Endothelial cell of umbilical vein (primary cell): ENCODE measurements at regions not wholly inside any gene's neighbourhood (a gene's known extent, or its start where the extent isn't known, plus 50 kb on each side); places are given as distances from the start of the nearest gene placed in this dataset.
"Not testable (repeated sequence)": the region's sequence is repeated elsewhere in the genome, so short reads cannot be mapped to it uniquely, and the experiment has no call there.

Source experiments
- BruUV-seq: library from RNA; stranded (reverse); fragments of 400-500 nt; replicated peaks from 2 replicates; lab custom pipeline; 2021; lab: Mats Ljungman, UMichigan
- CTCF ChIA-PET: fragments of 300-600, 350-600 bp; sonication (Branson Sonifier 250); formaldehyde crosslinking; loops from one replicate; lab custom pipeline; 2021; ENCODE audit warnings: antibody characterized with exemption, inconsistent platforms; lab: Charles Lee
- POLR2A ChIA-PET: fragments of 300-600, 350-600 bp; sonication (Branson Sonifier 250); formaldehyde crosslinking; loops from one replicate; lab custom pipeline; 2021; ENCODE audit warnings: antibody characterized with exemption, inconsistent platforms; lab: Charles Lee
- DNase-seq: peaks from one replicate; pipeline ENCODE4 v3.0.0-alpha.2; 2011; ENCODE audit warnings: low read depth, low spot score
- FAIRE-seq: peaks from 2 replicates; lab custom pipeline; 2011; peaks lifted over from hg19 to GRCh38; lab: Jason Lieb, UNC
- H2AFZ ChIP-seq: 2 replicates; pipeline ENCODE4 v1.6.0; 2012; ENCODE audit warnings: low read depth, low read length, control low read depth, inconsistent platforms
- H3K27ac ChIP-seq: 2 replicates; pipeline ENCODE4 v1.5.1; 2011; ENCODE audit warnings: low read depth, mild to moderate bottlenecking, control low read depth, low read length, moderate library complexity; ENCODE audit not compliant: insufficient read depth
- H3K27me3 ChIP-seq, 2 experiments: 2 replicates each; pipeline versions ENCODE4 v1.6.0 to v1.6.1; 2011; ENCODE audit warnings: low read length in 2 of 2, mixed read lengths in 1 of 2; ENCODE audit not compliant: control insufficient read depth in 2 of 2, insufficient read depth in 2 of 2
- H3K36me3 ChIP-seq, 2 experiments: 2 replicates in 1 of 2; 3 replicates in 1 of 2; pipeline ENCODE4 v1.5.1; 2011; ENCODE audit warnings: low read length in 2 of 2, mild to moderate bottlenecking in 1 of 2, moderate library complexity in 1 of 2; ENCODE audit not compliant: control insufficient read depth in 2 of 2, insufficient read depth in 2 of 2; ENCODE audit errors: extremely low read depth in 1 of 2
- H3K4me1 ChIP-seq: 3 replicates; pipeline ENCODE4 v1.5.1; 2011; ENCODE audit warnings: mild to moderate bottlenecking, low read length; ENCODE audit not compliant: control insufficient read depth, insufficient read depth; ENCODE audit errors: extremely low read depth
- H3K4me2 ChIP-seq: 2 replicates; pipeline ENCODE4 v1.6.1; 2011; ENCODE audit warnings: low read length, control low read depth, mixed read lengths; ENCODE audit not compliant: insufficient read depth
- H3K4me3 ChIP-seq, 3 experiments: fragments of 200-600 bp in 1 of 3; sonication (generic), shearing (Covaris generic) in 1 of 3; replicated peaks in 1 of 3; 2 replicates each; pipeline ENCODE4 v1.5.1; 2011 to 2016; ENCODE audit warnings: control low read depth in 3 of 3, low read length in 3 of 3, mild to moderate bottlenecking in 2 of 3, inconsistent platforms in 1 of 3, low read depth in 1 of 3, moderate library complexity in 1 of 3; ENCODE audit not compliant: insufficient read depth in 1 of 3
- H3K79me2 ChIP-seq: 2 replicates; pipeline ENCODE4 v1.6.0; 2012; ENCODE audit warnings: low read length, inconsistent platforms; ENCODE audit not compliant: control insufficient read depth, insufficient read depth
- H3K9ac ChIP-seq: replicated peaks from 2 replicates; pipeline ENCODE3; 2011; ENCODE audit warnings: low read length, control low read depth; ENCODE audit not compliant: insufficient read depth; ENCODE audit errors: extremely low read depth
- H3K9me1 ChIP-seq: replicated peaks from 3 replicates; pipeline ENCODE4 v1.6.0; 2011; ENCODE audit warnings: mild to moderate bottlenecking, low read length; ENCODE audit not compliant: control insufficient read depth, insufficient read depth; ENCODE audit errors: extremely low read depth
- H3K9me3 ChIP-seq: replicated peaks from 2 replicates; pipeline ENCODE4 v1.5.1; 2012; ENCODE audit warnings: low read length, inconsistent platforms; ENCODE audit not compliant: control insufficient read depth, insufficient read depth
- H4K20me1 ChIP-seq: replicated peaks from 2 replicates; pipeline ENCODE3; 2011; ENCODE audit warnings: mild to moderate bottlenecking, low read length; ENCODE audit not compliant: control insufficient read depth, insufficient read depth; ENCODE audit errors: extremely low read depth
- CTCF ChIP-seq, 2 donors: IDR thresholded peaks; 1 replicate in 1 of 2; 2 replicates in 1 of 2; pipeline ENCODE4 v1.5.1; 2011; ENCODE audit warnings: low read length in 2 of 2, mild to moderate bottlenecking in 2 of 2, moderate library complexity in 2 of 2, control low read depth in 1 of 2, inconsistent platforms in 1 of 2, low read depth in 1 of 2; ENCODE audit not compliant: insufficient read depth in 1 of 2; ENCODE audit errors: extremely low read depth in 1 of 2
- FOS ChIP-seq: IDR thresholded peaks from 2 replicates; pipeline ENCODE4 v1.6.1; 2011; ENCODE audit warnings: mild to moderate bottlenecking, low read length, moderate library complexity, borderline replicate concordance; ENCODE audit not compliant: insufficient read depth
- GATA2 ChIP-seq: IDR thresholded peaks from 2 replicates; pipeline ENCODE4 v1.7.0; 2011; ENCODE audit warnings: low read depth, mild to moderate bottlenecking, moderate library complexity, mixed read lengths, low read length; ENCODE audit not compliant: insufficient read length, insufficient read depth
- POLR2A ChIP-seq: IDR thresholded peaks from 2 replicates; pipeline ENCODE4 v1.6.1; 2012; ENCODE audit warnings: low read depth, mild to moderate bottlenecking, control low read depth, low read length
- dilution Hi-C: fragments of 300-500 bp; cut with MboI; formaldehyde crosslinking; loops from one replicate; pipeline ENCODE4 v1.15.0; 2019; ENCODE audit warnings: low sequenced_read_pairs; ENCODE audit not compliant: extremely low pct_ligation_motif_present
- intact Hi-C: fragments of 100-400 bp; cut with micrococcal nuclease; formaldehyde crosslinking; loops from one replicate; pipeline ENCODE4 v1.10.0; 2022

- peak overlapping the region; percentile 23 for H3K27ac ChIP-seq
These were observed 747.8 kb downstream of the CDH18 start for GRCh38 chr5:19240170-19240569.

DNA sequence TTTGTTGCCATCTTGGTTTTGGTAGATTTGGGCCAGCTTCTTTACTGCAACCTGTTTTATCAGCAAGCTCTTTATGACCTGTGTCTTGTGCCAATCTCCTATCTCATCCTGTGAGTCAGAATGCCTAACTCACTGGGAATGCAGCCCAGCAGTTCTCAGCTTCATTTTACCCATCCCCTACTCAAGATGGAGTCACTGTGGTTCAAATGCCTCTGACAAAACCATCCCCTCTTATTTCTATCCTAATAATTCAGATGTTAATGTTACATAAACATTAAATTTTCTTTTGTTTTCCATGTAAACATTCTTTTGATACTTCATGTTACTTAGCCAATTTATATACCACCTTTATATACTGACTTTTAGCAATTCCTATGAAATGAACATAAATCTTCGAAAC, 746.3 kb downstream of the CDH18 start:
- H3K4me3 ChIP-seq = no peak overlapping the region
- no peak overlapping the region for H3K4me2 ChIP-seq
- ChIA-PET CTCF (no interaction called here), POLR2A (no interaction called here)
- no peaks in the 10 kb centered on the region for H4K20me1 ChIP-seq
- H3K27me3 ChIP-seq = no peaks in the 10 kb centered on the region
- no peaks in the 10 kb centered on the region for H3K9me1 ChIP-seq
- no peak overlapping the region for H3K27ac ChIP-seq
- no peaks in the 10 kb centered on the region for H3K79me2 ChIP-seq
- H3K9me3 ChIP-seq = no peaks in the 10 kb centered on the region
- DNase-seq = peak; percentile 2
- no peaks in the 10 kb centered on the region for H3K36me3 ChIP-seq
- no peak overlapping the region for H3K9ac ChIP-seq
- dilution Hi-C loops (no loop called here), intact Hi-C loops (no loop called here)
- no TSS peak for BruUV-seq
- no peak for TF ChIP-seq POLR2A
- TF ChIP-seq GATA2 = peak; percentile 69
- FAIRE-seq = no peak
- no peak overlapping the region for H2AFZ ChIP-seq
- peaks cover 22% of the 10 kb centered on the region for H3K4me1 ChIP-seq

More at GRCh38 chr5:19240170-19240569, 747.8 kb downstream of the CDH18 start:
- Histone ChIP-seq H3K4me2 (peak overlapping the region; percentile 76), H3K27me3 (no peaks in the 10 kb centered on the region), H3K9ac (peak overlapping the region; percentile 9), H4K20me1 (no peaks in the 10 kb centered on the region), H3K79me2 (no peaks in the 10 kb centered on the region), H3K4me1 (peaks cover 22% of the 10 kb centered on the region), H3K4me3 (no peak overlapping the region), H2AFZ (no peak overlapping the region), H3K36me3 (no peaks in the 10 kb centered on the region), H3K9me1 (no peaks in the 10 kb centered on the region), H3K9me3 (no peaks in the 10 kb centered on the region)
- dilution Hi-C loops (no loop called here), intact Hi-C loops (no loop called here)
- peak; percentile 21 for DNase-seq
- no peak for FAIRE-seq
- ChIA-PET CTCF (no interaction called here), POLR2A (no interaction called here)
- no TSS peak for BruUV-seq
- TF ChIP-seq FOS (peak; percentile 11), CTCF (IDR thresholded peaks at IDR 0.05; ENCODE audit: extremely low read depth in 1 of 2, insufficient read depth in 1 of 2, low read depth in 1 of 2, low read length in 2 of 2) (no peak), GATA2 (peak; percentile 38)

- intact Hi-C loops, H2AFZ ChIP-seq, DNase-seq, CTCF ChIA-PET, POLR2A ChIA-PET, H3K27ac ChIP-seq, H3K9ac ChIP-seq, FAIRE-seq, H3K9me1 ChIP-seq, H3K36me3 ChIP-seq, H3K4me3 ChIP-seq, H3K27me3 ChIP-seq, dilution Hi-C loops, H3K79me2 ChIP-seq, H4K20me1 ChIP-seq, H3K4me1 ChIP-seq, BruUV-seq, H3K9me3 ChIP-seq, H3K4me2 ChIP-seq: not testable (repeated sequence)
These were observed 741.8 kb downstream of the CDH18 start for GRCh38 chr5:19246191-19246590.
